GM04504 (cell line): ENCODE measurements at regions not wholly inside any gene's neighbourhood (a gene's known extent, or its start where the extent isn't known, plus 50 kb on each side); places are given as distances from the start of the nearest gene placed in this dataset.

Experiments used
- DNase-seq: peaks from one replicate; pipeline ENCODE4 v3.0.0-alpha.2; 2012; ENCODE audit warnings: low read depth

DNA sequence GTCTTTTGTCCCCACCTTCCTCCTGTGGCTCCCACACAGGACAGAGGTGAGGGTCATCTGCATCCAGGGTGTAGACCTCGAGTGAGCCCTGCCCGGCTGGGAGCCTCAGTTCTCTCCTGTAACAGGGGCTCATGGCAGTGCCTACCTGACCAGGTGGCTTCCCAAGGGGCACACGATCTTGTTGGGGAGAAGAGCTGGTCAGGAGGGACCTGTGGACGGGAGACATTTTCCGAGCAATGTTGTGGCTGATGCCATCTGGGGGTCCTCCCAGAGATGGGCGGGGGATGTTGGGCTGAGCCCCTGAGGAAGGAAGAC, 51.9 kb downstream of the CEBPB start:
- DNase-seq, result no peak

DNA sequence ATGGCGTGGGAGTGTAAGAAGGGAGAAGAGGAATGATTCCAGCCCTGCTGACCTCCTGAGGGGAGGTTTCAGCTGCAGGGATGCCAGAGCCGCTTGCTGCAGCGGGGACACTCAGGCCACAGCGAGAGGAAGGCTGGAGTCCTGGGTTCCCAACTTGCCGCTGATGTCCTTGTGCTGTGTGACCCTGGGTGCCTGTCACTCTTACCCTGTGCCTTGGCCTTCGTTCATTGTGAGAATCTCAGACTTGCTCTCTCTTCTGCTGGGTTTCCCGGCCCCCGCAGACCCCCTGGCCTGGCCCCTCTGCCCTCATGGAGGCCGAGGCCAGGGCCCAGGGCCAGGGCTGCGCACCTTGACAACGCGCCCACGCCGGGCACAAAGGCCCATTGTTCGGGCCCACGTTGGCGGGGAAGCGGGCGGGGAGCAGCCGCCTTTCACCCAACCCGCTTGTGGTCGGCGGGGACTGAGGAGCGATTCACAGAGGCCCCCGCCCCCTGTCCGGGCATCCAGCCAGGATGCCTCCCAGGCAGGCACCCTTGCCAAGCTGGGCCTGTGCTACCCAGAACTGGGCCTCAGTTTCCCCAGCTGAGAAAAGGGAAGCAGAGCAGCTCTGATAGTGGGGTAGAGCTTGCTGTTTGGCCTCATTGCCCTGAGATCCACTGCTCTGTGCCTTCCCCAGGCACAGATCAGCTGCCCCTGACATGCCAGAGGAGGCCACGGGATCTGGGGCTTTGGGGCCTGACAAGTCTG, 52.4 kb downstream of the CEBPB start:
- no peak for DNase-seq

DNA sequence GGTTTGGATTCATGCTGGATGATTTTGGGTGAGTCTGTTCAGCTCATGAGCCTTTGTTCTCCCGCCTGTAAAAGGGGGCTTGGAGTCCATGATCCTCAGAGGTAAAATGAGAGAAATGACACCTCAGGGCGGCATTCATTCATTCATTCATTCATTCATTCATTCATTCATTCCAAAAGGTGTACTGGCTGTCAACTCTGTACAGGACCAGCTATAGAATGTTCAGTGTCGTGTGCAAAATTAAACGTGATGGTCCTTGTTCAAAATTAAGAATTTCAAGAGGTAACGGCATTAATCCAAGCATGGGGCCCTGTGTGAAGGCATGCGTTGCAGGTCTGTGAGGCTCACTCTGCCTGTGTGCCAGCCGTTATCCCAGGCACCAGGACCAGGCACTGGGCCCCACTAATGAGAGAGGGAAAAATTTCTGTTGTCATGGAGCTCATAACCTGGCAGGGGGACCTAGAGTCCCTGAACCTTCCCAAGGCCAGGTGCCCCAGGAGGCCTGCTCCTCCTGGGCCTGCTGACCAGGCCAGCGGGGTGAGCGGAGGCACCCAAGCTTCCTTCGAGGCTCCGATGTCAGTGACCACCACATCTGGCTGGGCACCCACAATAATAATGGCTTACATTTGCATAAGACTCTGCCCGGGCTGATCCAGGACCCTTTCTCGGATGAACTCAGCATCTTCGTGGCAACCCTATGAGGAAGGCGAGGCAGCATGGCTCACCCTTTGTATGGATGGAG, 53.2 kb downstream of the CEBPB start:
- no peak for DNase-seq

DNA sequence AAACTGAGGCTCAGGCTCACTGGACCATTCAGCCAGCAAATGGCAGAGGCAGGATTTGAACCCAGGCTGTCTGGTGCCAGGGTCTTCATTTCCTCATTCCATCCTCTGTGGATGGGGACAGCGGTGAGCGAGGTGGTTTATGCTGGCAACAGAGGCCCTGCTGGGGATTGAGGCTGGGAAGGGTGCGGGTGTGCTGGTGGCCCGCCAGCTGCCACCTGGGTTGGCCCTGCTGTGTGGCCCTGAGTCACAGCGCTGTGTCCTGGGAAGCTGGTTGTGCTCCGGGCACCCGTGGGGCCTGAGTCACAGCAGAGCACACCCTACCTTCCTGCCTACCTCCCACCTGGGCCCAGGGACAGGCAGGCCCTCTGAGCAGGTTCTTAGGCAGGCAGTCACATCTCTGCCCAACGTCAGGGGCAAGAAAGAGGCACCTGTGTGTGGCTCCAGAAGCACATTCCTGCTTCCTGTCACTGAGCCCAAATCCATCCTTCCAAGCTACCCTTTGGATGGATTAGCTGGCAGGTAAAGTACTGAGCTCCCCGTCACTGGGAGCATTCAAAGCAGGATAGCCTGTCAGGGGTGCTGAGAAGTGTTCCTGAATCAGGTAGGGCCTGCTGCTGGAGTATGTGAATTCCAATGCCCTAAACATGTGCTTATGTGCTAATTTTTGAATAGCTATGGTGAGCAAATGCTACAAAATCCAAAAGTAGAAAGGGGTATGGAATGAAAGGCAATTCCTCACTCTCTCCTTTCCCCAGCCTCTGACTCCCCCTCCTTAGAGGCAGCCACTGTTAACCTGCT, 53.9 kb downstream of the CEBPB start:
- no peak for DNase-seq

DNA sequence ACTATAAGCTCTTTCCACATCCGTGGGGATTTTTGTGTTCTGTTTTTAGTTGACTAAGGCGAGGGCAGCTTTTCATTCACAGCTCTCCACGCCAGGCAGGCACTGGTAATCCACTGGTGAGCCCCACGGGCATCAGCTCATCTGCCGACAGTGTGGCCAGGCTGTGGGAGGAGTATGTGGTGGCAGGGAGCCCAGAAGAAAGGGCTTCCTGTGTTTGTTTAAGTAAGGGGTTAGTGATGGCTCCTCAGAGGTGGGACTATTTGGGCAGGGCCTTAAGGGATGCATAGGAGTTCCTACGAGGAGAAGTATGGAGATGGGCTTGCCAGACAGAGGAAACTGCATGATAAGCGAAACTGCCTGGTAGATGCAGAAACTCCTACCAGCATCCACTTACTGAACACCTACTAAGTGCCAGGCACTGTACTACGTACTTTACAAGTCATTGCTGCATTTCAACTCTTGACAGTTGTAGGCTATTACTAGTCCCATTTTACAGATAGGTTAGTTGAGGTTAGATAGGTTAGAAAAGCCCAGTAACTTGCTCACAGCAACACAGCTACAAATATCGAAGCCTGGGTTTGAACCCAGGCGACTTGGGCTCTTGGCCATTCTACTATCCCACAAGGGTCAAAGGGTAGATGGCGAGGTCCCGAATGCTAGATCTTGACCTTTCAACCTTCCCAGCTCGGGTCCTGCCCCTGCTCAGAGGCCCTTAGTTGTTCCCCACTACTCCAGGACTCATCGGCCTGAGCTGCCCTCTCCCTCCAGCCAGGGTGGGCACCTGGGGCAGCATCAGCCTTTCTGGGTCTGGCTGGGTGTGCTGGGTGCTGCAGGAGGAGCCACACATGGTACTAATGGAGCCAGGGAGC, 55.1 kb downstream of the CEBPB start:
- peak; percentile 41 for DNase-seq

DNA sequence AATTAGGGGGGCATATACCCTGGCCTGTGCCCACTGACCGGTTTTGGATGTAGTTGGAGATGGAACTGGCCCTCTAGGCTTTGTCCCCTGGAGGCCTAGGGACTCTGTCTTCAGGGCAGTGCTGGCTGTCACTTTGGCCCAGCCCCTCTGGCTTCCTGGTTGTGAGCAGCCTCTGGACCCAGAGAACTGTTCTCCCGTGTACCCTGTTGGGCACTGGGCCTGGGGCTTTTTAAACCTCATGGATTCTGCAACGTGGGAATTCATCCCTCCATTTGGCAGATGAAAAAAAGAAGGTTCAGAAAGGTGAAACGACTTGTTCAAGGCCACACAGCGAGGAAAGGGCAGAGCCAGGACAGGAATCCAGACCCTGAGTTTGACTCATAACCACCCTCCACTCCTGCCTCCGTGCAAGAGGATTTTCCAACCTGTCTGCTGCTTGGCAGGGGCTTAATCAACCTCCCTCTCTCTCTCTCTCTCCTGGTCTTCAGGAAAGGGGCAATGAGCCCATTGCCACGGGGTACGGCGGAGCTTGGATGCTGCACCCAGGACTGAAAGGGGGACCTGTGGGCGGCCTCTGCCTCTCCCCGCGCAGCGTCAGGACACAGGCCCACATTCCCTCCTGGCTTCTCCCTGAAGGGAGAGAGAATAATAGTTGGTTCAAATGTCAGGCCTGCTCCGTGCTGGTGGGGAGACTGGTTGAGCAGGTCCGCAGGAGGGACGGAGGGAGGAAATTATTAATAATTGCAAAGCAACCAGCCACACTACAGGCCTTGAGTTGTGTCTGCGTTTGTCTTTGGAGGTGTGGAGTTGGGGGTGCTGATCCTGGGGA, 56.0 kb downstream of the CEBPB start:
- DNase-seq, result no peak

DNA sequence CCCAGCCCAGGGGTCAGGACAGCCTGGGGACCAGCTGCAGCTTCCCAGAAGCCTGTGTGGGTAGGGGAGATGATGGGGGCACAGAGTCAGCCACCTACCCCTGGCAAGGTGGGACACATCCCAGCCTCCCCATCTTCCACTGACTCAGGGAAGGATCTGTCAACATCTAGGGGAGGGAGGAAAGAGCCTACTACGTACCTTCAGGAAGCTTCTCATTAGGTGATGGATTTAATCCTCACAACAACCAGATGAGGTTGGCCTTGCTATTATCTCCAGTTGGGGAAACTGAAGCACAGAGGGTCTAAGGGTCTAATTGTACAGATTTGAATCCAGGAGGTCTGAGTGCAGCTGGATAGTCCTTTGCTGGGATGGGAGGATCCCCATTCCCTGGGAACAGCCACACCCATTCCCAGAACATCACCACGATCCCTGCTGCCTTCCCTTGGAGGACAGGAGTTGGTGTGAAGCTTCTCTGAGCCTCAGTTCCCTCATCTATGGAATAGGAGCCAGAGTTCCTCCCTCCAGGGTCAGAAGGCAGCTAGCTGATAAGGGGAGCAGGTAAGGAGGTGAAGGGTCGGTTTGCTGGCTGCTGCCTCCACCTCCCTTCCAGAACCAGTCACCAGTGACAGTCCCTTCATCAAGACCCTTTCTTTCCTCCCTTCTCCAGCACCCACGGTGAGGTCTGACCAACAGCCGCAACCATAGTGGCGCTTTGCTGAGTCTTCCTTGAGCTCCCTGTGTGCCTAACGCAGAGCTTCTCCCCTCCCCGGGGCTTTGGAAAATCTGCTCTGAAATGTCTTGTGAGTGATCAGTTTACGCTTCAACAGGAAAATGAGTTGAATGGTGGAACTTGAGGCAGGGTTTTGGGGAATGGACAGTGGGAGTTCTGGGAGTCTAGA, 56.8 kb downstream of the CEBPB start:
- no peak for DNase-seq

DNA sequence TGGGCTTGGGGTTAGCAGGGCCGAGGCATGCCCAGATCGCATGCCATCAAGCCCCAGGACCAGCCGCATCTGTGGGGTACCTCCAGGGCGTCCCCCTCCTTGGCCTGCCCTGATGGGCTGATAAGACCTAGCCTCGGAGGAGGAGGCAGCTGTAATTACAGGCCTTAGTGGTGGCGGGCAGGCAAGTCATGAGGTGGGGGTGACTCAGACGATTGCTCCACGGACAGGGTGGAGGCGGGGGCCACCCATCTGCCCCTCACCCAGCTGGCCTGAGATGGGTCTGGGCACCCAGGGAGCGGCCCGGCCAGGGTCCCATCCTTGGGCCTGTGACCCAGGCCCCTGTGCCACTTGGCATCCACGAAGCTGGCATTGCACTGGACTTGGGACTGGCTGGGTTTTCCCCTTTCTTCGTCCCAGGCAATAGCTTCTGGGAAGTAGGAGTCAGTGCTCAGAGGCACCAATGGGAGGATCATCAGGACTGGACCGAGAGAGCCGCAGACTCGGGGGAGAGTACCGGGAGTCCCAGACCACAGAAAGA, 57.5 kb downstream of the CEBPB start:
- DNase-seq, result peak; percentile 42

DNA sequence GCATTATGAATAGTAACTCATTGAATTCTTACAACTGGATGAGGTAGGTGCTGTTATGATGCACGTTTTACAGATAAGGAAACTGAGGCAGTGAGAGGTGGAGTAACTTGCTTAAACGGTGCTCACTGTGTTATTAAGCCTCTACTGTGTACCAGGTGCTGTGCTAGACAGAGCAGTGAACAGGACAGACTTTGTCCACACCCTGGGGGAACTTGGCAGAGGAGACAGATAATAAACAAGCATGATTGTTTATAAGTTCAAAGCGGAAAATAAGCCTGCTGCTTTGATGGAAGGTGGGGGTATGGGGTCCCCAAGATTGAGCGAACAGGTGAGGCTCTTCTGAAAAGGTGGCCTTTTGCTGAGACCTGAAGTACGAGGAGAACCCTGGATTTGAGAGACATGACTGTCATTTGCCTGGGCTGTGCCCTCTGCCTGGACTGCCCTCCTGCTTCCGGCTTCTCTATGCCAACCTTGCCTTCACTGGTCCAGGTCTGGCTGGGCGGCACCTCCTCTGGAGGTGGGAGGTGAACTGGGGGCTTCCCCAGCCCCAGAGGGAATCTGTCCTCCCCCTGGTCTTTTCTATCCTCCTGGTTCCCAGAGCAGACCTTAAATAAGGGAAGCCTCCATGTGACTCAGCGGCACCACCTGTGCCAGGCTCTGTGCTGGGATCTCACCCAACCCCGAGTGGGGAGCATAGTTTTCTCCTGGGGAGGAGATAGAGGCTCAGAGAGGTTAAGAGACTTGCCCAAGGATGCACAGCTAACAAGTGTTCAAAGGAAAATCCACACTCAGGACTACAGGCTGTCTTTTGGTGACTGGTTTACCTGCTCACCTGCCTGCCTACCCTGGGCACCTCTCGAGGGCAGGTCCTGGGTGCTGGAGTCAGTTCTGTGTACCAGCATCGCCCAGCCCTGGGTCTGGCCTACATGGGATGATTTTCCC, 59.1 kb downstream of the CEBPB start:
- DNase-seq, result no peak

DNA sequence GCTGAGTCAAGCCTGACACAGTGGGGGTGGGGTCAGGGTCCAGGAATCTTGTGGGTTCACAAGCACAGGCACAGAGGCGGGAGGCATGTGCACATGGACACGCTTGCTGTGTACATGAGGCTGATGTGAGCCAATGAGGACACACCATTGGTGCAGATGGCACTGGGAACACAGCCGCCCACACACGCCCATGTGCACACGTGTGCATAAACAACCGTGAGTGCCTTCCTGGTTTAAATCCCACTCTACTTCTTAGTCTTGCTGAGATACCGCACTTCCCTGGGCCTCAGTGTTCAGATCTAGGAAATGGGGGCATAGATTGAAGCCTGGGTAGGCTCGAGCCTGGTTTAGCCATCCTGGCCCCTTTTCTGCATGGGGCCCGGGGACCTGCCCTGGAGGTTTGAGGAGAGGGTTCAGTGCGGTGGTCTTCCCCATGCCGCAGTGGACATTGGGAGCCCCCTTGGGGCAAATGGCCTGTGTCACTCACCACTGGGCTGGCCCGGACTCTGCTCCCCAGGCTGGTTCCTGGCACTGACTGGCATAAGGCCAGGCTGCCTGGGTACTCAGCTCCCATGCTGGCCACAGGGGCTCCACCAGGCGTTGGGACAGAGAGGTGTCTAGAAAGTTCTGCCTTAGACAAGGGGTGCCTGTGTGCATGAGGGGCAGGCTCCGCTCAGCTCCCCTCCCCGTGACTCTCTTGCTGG, 60.2 kb downstream of the CEBPB start:
- no peak for DNase-seq

DNA sequence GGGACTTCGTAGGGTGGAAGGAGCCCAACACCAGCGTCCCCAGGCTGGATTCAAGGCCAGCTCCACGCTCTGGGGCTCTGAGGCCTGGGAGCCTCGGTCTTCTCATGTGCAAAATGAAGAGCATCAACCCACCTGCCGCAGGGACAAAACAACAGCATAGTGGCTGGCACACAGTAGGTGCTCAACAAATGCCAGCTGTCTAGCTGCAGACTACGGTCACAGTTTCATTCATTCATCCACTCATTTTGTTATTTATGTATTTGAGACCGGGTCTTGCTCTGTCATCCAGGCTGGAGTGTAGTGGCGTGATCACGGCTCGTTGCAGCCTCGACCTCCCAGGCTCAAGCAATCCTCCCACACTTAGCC, 60.7 kb downstream of the CEBPB start:
- no peak for DNase-seq

DNA sequence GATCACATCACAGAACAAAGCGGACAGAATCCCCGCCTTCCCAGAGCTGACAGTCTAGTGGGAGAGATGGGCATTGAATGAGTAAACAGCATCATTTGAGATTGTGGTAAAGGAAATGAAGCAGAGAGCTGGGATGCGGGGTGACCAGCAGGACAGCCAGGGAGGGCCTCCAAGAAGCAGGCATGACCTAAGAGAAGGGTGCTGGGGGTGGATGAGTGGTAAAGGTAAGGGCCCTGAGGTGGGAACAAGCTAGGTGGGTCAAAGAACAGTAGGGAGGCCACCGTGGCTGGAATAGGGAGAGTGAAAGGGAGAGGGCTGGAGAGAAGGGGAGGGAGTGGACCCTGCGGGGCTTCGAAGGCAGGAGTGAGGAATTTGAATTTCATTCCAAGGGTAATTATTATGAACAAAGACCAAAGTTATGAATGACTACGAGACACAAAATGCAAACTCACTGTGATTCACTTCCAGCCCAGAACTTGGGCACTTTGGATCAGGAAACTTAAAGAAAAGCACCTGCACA, 61.4 kb downstream of the CEBPB start:
- peak; percentile 58 for DNase-seq

DNA sequence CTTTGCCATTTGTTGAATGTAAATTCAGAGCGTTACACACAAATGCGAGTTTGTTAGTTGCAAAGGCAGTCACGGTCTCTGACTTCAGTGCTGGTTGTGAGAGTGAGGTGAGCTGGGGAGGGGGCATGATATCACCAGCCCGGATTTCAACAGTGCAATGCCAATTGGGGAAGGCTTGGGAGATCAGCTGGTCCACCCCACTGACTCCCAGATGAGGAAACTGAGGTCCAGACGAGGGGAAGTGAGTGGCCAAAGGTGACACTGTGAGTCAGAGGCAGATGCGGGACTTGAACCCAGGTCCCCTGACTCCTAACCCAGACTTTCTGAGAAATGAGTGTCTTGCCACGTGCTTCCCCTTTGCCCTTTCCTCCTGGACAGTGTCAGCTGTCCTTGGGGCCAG, 62.1 kb downstream of the CEBPB start:
- DNase-seq, result no peak

DNA sequence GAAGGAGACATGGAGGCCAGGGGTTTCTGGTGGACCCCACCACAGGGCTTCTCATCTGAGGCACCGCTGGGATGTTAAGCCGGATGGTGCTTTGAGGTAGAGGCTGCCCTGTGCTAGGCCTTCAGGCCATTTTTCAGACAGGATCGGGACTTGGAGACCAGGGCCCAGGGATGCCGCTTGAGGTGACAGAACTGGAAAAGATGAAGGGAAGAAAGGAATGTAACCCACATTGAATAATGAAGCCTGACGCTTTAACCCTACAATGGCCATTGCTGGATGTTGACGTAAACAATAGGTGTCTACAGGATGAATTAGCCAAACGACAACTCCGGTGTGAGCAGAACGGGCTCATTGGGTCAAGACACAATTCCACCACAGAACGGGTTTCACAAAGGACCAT, 62.5 kb downstream of the CEBPB start:
- DNase-seq, result no peak

DNA sequence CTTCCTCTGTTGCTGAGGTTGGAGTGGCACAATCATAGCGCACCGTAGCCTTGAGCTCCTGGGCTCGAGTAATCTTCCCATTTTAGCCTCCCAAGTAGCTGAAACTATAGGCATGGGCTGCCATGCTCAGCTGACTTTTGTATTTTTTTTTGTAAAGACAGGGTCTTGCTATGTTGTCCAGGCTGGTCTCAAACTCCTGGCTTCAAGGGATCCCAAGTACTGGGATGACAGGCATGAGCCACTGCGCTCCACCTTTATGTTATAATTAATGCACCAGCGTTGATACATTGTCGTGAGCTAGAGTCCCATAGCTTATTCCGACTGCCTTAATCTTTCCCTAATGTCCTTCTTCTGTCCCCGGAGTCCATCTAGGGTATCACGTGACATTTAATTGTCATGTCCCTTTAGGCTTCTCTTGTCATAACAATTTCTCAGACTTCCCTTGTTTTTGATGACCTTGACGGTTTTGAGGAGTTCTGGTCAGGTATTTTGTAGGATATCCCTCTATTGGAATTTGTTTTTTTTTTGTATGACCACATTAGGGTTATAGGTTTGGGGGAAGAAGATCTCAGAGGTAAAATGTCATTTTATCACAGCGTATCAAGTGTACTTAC, 63.9 kb downstream of the CEBPB start:
- DNase-seq, result no peak

DNA sequence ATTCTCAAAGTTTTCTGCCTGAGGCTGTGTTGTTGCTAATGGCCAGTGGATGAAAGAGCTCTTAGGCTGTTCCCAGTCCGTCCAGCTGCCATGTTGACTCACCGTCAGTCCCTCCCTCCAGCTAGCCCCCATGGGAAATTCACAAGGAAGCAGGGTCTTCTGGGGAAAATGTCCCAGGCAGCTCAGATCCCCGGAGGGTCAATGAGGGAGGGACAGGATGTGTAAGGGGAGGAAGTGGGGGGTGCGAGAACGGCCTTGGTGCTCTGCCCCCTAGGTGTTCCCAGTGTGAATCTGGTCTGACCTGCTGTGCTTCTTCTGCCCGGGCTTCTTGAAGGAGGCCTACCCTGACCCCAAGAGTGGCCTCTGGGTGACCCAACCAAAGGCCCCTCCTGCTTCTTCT, 65.9 kb downstream of the CEBPB start:
- DNase-seq, result no peak

DNA sequence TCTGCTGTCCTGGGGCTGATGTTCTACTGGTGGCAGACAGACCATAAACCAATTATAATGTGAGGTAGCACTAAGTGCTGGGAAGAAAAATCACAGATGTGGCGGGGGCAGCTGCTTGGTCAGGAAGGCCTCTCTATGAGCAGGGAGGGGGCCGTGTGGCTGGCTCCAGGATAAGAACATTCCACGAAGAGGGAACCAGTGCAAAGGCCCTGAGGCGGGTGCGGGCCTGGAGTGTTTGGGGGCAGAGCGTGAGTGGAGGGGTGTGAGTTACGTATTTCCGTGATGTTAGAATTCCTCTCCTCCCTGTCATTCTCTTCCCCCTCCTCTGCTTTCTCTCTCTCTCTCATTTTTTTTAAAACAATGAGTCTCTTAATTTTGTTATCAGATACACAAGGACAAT, 67.2 kb downstream of the CEBPB start:
- DNase-seq, result no peak
